Stimulated activated CD4-positive, alpha-beta T cell treated with anti-CD3 and anti-CD28 coated beads, Interleukin-1b, Interleukin-23, amount 100 ng/mL, for 48 hours (primary cell): ENCODE measurements at regions not wholly inside any gene's neighbourhood (a gene's known extent, or its start where the extent isn't known, plus 50 kb on each side); places are given as distances from the start of the nearest gene placed in this dataset.

ENCODE experiments used
- DNase-seq: peaks from one replicate; pipeline ENCODE4 v3.0.0-alpha.2; 2020

DNA sequence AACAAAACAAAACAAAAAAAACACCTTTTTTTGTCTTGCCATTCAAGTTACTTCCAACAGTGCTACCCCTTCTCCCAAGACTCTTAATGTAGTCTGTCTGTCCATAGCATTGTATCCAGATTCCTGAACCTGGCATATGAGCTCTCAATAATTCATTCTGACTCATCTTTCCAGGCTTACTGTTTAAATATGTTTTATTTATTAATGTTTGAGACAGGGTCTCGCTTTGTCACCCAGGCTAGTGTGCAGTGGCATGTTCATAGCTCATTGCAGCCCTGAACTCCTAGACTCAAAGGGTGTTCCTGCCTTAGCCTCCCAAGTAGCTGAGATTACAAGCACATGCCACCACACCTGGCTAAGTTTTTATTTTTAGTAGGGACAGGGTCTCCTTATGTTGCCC lies 208.0 kb upstream of the DMRT1 start:
- DNase-seq, result no peak

- no peak for DNase-seq
Measured at GRCh38 chr9:636931-637591, 204.4 kb upstream of the DMRT1 start.

DNA sequence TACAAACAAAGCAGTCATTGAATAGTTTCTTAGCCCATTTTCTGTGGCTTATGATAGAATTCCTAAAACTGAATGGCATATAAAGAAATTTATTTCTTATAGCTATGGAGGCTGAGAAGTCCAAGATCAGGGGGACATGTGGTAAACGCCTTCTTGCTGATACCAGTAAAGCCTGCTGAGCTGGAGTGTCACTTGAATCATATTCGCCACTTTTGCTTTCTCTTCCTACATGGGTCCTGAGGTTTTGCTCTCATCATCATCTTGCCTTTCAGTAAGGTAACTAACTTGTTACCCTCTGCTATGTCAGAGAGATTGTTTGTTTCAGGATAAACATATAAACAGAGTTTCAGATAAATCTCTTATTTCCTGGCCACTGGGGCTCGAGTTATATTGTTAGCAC lies 203.3 kb upstream of the DMRT1 start:
- no peak for DNase-seq

- no peak for DNase-seq
Measured at GRCh38 chr9:642014-642413, 199.5 kb upstream of the DMRT1 start.

DNA sequence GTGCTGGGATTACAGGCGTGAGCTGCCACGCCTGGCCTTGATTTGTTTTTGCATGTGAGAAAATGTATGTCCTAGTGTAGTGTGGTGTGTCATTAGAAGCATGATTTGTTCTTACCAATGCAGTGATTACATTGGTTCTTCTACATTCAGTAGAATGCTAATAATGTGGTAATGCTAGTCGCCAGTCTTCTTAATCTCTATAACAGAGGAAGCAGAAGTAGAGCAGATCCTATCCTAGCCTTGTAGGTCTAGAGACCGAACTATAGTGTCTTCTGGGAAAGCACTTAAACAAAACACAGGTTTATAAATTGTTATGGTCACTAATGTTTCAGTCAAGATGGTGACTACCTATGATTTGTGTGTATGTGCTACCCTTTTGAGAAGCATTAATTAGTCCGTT lies 197.5 kb upstream of the DMRT1 start:
- DNase-seq, result no peak

DNA sequence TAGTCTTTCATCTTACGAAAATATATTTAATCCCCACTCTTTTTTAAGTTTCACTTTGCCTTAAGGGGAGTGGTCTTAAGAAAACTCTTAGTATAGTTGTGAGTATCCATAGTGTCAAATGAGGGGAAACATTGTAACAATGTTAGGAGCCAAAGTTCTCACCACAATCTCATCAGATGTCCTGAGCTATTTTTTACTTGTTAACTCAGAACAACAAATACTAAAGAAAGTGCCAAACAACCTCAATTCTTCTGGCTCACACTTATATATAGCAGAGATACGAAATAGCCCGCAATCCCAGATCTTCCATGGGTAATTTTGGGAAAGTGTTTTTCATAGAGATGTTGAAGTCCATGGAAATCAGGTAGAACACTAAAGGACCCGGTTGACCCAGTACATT lies 194.0 kb upstream of the DMRT1 start:
- DNase-seq, result no peak

DNA sequence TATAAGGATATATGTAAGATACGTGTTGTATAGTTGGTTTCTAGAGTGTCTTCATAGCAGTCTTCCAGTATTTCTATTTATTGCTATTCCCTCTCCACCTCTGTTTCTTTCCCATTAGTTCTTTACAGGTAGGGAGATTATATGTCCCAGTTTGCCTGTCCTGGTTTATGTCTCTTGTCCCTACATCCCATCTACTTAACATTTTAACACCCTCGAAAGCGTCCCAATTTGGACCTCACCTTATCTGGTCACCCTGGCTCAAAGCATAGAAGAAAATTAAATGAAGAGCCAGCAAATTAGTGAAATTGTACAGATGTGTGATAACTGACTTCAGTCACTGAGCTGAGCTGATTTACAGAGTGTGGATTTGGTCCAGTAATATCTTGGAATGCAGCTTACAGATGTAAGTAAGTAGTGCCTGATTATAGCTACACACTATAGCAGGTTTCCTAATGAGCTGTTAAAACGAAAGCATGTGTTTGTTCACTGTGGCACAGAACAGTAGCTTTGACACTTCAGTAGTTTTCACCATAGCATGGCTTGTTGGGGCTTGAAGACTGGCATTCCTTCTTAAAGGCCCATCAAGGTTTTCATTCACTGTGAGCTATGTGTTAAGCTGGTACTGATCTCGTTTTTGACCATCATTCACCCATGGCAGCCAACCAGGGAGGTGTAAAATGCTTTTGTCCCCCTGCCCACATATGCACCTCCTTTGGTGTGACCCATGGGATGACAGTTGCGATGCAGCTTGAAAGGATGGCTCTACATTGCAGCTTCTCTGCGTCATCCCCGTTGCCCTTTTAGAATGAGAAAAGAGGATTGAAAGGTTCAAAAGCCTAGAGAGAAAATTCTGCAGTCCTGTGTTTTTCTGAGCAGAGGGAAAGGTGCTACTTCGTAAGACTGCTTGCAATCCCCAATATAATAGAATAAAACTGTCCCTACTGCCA lies 192.1 kb upstream of the DMRT1 start:
- DNase-seq, result no peak

DNA sequence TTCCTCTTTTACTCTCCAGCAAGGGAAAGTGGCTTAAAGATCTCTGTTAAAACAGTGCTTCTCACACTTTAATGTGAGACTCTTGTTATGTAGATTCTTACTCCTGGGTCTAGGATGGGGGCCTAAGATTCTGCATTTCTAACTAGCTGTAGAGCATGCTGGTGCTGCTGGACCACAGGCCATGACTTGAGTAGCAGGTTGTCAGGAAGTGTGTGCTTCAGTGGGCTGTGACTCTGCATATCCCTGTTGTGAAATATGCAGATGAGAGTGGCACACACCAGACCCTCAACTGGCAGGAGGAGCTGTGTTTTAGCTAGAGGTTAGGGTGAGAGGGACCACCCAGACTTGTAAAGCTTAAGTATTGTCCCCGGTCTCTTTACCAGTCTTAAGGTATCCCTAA lies 191.1 kb upstream of the DMRT1 start:
- no peak for DNase-seq

- DNase-seq, result no peak
Measured at GRCh38 chr9:651371-651770, 190.1 kb upstream of the DMRT1 start.

GRCh38 chr9:652914-653313 lies 188.6 kb upstream of the DMRT1 start:
- DNase-seq, result no peak

DNA sequence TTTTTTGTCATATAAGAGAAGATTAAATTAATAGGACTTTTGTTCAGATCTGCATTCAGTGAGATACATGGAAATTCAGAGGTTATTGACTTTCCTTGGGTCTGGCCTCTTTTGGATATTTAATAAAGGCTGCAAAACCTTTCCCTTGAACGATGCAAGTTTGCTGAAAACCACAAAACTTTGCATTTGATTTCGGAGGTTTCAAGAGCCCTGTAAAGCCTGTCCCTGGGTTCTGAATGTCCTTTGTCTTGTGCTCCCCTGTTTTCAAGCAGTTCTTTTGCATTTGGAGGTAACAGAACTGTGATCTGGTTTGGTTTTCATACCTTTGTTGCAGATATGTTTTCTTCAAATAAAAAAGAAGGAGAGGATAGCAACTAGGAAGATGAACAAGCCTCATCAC lies 188.1 kb upstream of the DMRT1 start:
- DNase-seq, result no peak

DNA sequence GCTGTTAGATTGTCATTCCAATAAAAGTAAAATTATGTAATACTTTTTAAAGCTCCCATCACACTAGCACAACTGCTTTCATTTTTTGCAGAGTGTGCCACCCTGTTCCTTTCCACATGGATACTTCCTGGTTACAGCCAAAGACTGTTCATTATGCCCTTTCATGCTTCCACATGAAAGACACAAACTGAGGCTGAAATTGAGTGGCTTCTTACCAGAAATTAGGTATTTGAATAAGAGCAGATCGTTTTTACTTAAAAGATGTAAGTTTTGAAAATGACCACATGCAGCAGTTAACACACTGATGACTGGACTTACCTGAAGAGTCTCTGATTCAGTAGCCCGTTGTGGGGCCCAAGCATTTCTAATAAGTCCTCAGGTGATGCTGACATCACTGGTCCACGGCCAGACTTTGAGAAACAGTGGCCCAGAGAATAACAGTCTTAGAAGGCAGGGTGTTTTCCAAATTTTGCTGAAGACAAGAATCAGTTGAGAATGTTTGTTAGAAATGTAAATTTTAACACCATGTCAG lies 187.6 kb upstream of the DMRT1 start:
- DNase-seq, result no peak

DNA sequence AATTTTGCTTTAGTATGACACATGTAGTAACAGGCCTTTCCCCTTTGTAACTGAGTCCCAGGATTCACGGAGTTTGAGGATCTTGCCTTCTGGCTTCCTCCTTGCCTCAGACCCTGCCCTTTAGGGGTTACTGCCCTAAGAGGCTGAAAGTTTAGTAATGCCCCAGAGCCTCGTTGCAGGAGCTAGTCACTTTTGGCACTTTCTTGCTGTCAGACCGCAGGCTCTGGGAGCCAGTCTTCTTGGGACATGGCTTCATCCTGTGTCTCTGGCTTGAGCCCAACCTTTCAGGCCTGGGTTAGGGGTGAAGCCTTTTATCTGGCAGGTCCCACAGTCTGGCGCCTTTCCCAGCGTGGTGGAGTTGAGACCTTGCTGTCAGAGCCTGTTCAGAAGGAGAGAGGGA lies 185.6 kb upstream of the DMRT1 start:
- no peak for DNase-seq

GRCh38 chr9:656926-657568 lies 184.4 kb upstream of the DMRT1 start:
- peak; percentile 16 for DNase-seq

DNA sequence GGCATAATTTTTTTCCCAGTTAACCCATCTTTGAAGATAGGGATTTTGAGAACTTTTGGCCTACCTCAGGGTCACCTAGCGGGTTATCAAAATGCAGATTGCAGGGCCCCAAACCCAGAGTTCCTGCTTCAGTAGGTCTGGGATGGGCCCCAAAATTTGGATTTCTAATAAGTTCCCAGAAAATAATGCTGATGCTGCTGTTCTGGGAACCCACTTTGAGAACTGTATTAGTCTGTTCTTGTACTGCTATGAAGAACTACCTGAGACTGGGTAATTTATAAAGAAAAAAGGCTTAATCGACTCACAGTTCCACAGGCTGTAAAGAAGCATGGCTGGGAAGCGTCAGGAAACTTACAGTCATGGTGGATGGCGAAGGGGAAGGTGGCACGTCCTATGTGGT lies 182.2 kb upstream of the DMRT1 start:
- DNase-seq, result no peak

GRCh38 chr9:660227-660626 lies 181.3 kb upstream of the DMRT1 start:
- DNase-seq, result no peak

DNA sequence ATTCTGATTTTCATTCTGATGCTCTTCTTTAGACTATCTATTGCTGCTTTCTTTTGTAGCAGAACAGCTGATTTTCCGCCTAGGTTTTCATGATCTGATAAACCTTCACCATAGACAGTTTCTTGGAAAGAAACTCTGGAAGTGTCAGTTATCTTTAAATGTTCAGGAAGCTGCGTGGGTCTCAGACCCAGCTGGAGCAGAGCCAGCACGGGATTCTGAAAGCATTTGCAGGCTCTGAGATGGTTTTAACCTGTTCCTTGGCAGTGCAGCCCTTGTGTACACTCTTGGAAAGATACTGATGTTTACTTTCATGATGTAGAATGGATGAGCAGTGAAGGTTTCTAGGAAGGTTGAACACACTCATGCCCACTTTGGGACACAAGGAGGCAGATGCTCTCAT lies 178.0 kb upstream of the DMRT1 start:
- DNase-seq, result no peak

GRCh38 chr9:665296-665695 lies 176.2 kb upstream of the DMRT1 start:
- no peak for DNase-seq

DNA sequence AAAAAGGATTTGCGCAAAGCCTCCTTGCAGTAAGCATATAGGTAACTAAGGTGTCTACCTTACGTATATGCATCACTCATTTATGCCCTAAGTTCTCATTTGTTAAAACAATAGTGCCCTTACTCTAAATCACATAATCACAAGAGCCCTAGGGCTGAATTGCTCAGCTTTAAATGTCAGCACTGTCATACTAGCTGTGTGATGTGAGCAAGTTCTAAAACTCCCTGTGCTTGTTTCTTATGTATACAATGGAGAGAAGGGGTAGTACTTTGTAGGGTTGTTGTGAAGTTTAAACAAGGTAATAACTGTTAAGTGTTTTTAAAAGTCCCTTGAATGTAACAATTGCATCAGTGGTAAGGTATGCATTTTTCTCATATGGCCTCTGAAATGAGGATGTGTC lies 169.5 kb upstream of the DMRT1 start:
- DNase-seq, result no peak

DNA sequence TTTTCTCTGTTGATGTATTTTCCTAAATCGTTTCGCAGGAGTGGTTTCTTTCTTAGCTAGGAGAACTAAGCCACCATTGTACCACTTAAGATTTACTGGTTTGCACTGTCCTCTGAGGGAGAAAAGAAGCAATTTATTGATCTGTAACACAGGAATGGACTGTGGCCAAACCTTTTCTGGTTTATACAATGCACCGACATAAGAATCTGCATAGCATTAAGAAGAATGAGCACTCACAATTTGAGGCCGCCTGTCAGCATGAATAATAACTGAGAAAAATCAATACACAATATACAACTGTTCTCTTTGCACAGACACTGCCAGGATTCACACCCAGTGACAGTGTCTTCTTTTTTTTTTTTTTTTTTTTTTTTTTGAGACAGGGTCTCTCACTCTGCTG lies 168.6 kb upstream of the DMRT1 start:
- no peak for DNase-seq

DNA sequence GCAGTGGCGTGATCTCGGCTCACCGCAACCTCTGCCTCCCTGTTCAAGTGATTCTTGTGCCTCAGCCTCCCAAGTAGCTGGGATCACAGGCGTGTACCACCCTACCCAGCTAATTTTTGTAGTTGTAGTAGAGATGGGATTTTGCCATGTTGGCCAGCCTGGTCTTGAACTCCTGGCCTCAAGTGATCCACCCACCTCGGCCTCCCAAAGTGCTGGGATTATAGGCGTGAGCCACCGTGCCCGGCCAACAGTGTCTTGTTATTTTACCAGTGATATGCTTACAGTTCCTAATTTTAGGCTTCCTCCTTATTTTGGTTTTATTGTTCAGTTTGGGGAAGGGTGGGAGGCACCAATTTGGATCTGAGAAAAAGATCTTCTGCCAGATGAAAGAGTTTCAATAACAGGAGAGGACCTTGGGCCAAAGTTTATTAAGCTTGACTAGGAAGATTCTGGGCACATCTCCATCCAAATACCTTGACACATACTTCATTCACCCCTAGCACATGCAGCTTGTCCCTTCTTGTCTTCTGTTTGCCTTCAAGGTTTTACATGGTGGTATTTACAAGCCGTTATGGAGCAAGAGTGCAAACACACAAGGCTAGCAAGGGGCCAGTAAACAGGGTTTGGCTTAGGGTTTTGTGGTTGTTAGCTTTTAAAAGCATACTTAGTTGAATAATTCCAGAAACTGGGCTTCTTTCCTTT lies 168.1 kb upstream of the DMRT1 start:
- no peak for DNase-seq

DNA sequence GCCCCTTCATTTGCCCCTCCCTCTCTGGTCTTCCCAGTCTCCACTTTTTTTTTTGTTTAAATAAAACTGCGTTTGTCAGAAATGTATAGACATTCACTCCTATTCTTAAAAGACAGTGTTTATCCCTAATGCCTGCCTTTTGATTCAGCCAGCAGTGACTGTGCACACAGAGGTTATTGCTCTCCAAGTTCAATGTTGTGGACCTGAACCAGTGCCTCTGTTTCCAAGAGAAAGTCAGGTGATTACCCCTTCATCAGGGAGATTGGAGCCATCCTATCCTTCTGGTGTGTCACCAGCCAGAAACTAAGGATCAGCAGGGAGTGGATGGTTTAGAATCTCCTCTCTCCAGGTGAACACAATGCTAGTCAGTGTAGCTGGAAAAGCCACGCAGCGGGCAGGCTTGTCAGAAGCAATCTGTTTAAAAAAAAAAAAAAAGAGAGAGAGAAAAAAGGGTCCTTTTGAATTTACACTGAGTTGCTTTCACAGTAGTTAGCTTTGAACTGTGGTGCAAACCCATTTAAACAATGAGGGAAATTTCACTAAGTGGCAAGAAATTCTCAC lies 167.5 kb upstream of the DMRT1 start:
- no peak for DNase-seq
